Caco-2 (cell line): ENCODE measurements at regions not wholly inside any gene's neighbourhood (a gene's known extent, or its start where the extent isn't known, plus 50 kb on each side); places are given as distances from the start of the nearest gene placed in this dataset.
A peak's percentile ranks its signal among the peaks of the same experiment; 100 is the strongest.

Experiments used
- BruUV-seq: library from RNA; stranded (reverse); fragments of 400-500 nt; replicated peaks from 2 replicates; lab custom pipeline; 2021; lab: Mats Ljungman, UMichigan
- CTCF ChIA-PET: fragments of 300-600 bp; sonication (Branson Sonifier 250); formaldehyde crosslinking; loops from one replicate; lab custom pipeline; 2022; ENCODE audit warnings: antibody characterized with exemption; lab: Charles Lee
- POLR2A ChIA-PET: fragments of 300-600 bp; sonication (Branson Sonifier 250); formaldehyde crosslinking; loops from one replicate; lab custom pipeline; 2022; ENCODE audit warnings: antibody characterized with exemption; lab: Charles Lee
- DNase-seq, 2 experiments: peaks; one replicate each; pipeline versions ENCODE4 v3.0.0 to v3.0.0-alpha.2; 2020 to 2022
- H3K27me3 ChIP-seq: replicated peaks from 2 replicates; pipeline ENCODE4 v1.6.0; 2011; ENCODE audit warnings: low read length; ENCODE audit not compliant: control insufficient read depth, insufficient read depth
- H3K36me3 ChIP-seq: 2 replicates; pipeline ENCODE4 v1.5.1; 2011; ENCODE audit warnings: low read length; ENCODE audit not compliant: control insufficient read depth, insufficient read depth
- H3K4me1 ChIP-seq: fragments of 250-450 bp; sonication (Bioruptor Pico); 2 replicates; pipeline ENCODE4 v1.5.1; 2020; ENCODE audit warnings: mild to moderate bottlenecking
- H3K4me3 ChIP-seq: 2 replicates; pipeline ENCODE4 v1.5.1; 2011; ENCODE audit warnings: low read depth, mild to moderate bottlenecking, control low read depth, low read length
- H3K9me3 ChIP-seq: fragments of 250-450 bp; sonication (Bioruptor Pico); 2 replicates; pipeline ENCODE4 v1.5.1; 2020; ENCODE audit warnings: mild to moderate bottlenecking, moderate library complexity
- H3K27ac Mint-ChIP-seq: one replicate; pipeline ENCODE4 v1.8.0; 2022; ENCODE audit warnings: mixed read lengths; ENCODE audit not compliant: unreplicated experiment
- H3K27me3 Mint-ChIP-seq: one replicate; pipeline ENCODE4 v1.8.0; 2022; ENCODE audit warnings: mixed read lengths; ENCODE audit not compliant: insufficient read depth, unreplicated experiment
- H3K36me3 Mint-ChIP-seq: one replicate; pipeline ENCODE4 v1.8.0; 2022; ENCODE audit warnings: mild to moderate bottlenecking, mixed read lengths; ENCODE audit not compliant: insufficient read depth, unreplicated experiment
- H3K4me1 Mint-ChIP-seq: one replicate; pipeline ENCODE4 v1.8.0; 2022; ENCODE audit warnings: low read depth, mixed read lengths; ENCODE audit not compliant: unreplicated experiment
- H3K4me3 Mint-ChIP-seq: one replicate; pipeline ENCODE4 v1.8.0; 2022; ENCODE audit warnings: mild to moderate bottlenecking, moderate library complexity, mixed read lengths; ENCODE audit not compliant: unreplicated experiment
- H3K9me3 Mint-ChIP-seq: one replicate; pipeline ENCODE4 v1.8.0; 2022; ENCODE audit warnings: mixed read lengths; ENCODE audit not compliant: unreplicated experiment
- intact Hi-C: fragments of 100-400 bp; cut with micrococcal nuclease; formaldehyde crosslinking; loops from one replicate; pipeline ENCODE4 v1.10.0; 2022; ENCODE audit not compliant: unreplicated experiment
- TF ChIP-seq, protein P1 (sequence below), 2 experiments: fragments of 200-600 bp in 1 of 2; IDR thresholded peaks; 1 replicate in 1 of 2; 2 replicates in 1 of 2; pipeline versions ENCODE4 v1.5.1 to v1.8.0; 2011 to 2022; ENCODE audit warnings: antibody characterized with exemption in 1 of 2, control low read depth in 1 of 2, inconsistent platforms in 1 of 2, low read depth in 1 of 2, low read length in 1 of 2, mild to moderate bottlenecking in 1 of 2, moderate library complexity in 1 of 2; ENCODE audit not compliant: insufficient read depth in 1 of 2, severe bottlenecking in 1 of 2, unreplicated experiment in 1 of 2

DNA sequence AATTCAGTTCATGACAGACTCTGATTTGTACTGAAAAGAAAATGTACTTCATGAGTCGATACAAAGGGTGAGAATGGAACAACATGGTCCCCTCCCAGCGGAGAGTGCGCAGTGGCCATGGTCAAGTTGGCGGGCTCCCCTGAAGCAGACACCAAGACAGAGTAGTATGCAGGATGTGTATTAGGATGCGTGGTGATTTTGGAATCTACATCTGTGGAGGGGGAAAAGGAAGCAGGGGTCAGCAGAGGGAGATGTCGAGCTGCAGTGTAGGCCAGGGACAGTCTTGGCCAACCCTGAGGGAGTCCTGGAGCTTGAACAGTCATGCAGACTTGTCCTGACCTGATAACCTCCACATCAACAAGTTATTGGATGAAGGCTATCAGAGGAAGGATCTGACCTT is 481.0 kb downstream of the OMA1 start:
- intact Hi-C loops, result loop anchor here (10.0 kb wide), 1 partner anchor 99 kb away; no protein-coding TSS in a partner anchor
- ChIA-PET CTCF (interaction anchor here (0.5 kb wide), 1 partner anchor 481 kb away, joined by 4 read pairs; the partner anchor contains the start of gene OMA1), POLR2A (no interaction called here)
- Histone ChIP-seq H3K4me1 (no peaks in the 10 kb centered on the region), H3K4me3 (no peak overlapping the region), H3K9me3 (no peaks in the 10 kb centered on the region), H3K36me3 (no peaks in the 10 kb centered on the region), H3K27me3 (no peaks in the 10 kb centered on the region)
- Mint-ChIP-seq H3K27me3 (no peaks in the 10 kb centered on the region), H3K4me1 (no peaks in the 10 kb centered on the region), H3K36me3 (no peaks in the 10 kb centered on the region), H3K4me3 (no peak overlapping the region), H3K27ac (no peak overlapping the region), H3K9me3 (no peaks in the 10 kb centered on the region)
- TF ChIP-seq, protein P1, sequence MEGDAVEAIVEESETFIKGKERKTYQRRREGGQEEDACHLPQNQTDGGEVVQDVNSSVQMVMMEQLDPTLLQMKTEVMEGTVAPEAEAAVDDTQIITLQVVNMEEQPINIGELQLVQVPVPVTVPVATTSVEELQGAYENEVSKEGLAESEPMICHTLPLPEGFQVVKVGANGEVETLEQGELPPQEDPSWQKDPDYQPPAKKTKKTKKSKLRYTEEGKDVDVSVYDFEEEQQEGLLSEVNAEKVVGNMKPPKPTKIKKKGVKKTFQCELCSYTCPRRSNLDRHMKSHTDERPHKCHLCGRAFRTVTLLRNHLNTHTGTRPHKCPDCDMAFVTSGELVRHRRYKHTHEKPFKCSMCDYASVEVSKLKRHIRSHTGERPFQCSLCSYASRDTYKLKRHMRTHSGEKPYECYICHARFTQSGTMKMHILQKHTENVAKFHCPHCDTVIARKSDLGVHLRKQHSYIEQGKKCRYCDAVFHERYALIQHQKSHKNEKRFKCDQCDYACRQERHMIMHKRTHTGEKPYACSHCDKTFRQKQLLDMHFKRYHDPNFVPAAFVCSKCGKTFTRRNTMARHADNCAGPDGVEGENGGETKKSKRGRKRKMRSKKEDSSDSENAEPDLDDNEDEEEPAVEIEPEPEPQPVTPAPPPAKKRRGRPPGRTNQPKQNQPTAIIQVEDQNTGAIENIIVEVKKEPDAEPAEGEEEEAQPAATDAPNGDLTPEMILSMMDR (IDR thresholded peaks at IDR 0.05; ENCODE audit: insufficient read depth in 1 of 2, low read depth in 1 of 2, low read length in 1 of 2, severe bottlenecking in 1 of 2, unreplicated experiment in 1 of 2), result peak in 1 of 2 experiments; percentile 38
- peak in 1 of 2 experiments; percentile 3 for DNase-seq
- no TSS peak for BruUV-seq

DNA sequence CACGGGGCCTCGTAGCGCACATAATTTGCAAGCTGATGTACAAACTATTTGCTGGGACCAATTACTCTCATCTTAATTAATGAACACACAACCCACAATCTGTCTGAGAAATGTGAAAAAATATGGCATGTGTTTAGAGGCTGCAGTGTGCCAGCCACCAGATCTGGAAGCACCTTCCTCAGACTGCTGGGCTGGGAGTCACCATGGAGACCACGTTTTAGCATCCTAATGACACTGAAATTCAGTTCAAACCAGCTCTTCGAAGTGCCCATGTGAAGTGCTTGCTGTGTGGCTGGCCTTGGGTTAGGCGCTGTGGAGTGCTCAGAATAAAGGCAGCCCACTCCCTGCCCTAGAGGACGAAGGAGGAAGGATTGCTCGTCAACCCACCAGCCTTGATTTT is 482.4 kb downstream of the OMA1 start:
- no peaks in the 10 kb centered on the region for H3K27me3 Mint-ChIP-seq

DNA sequence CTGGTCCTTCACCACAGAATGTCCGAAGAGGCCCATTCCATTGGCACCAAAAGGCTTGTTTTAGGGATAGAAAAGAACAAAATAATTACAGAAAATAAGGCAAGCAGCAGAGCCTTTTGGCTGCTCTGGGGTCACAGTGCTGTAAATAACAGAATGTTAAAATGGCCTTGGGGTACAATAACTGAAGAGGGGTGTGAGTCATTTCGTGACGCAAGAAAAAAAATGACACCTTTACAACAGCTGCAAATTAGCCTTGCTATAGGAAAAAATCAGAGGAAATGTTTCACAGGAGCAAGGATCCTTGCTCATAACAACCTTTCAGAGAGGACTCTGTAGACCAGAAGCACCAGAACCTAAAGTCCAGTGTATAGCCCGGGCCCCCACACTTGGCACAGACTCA is 483.4 kb downstream of the OMA1 start:
- DNase-seq, result no peak
- Histone ChIP-seq H3K27me3 (no peaks in the 10 kb centered on the region), H3K4me3 (no peak overlapping the region), H3K4me1 (no peaks in the 10 kb centered on the region), H3K36me3 (no peaks in the 10 kb centered on the region), H3K9me3 (no peaks in the 10 kb centered on the region)
- Mint-ChIP-seq H3K27ac (no peak overlapping the region), H3K36me3 (no peaks in the 10 kb centered on the region), H3K4me1 (no peaks in the 10 kb centered on the region), H3K4me3 (no peak overlapping the region), H3K27me3 (no peaks in the 10 kb centered on the region), H3K9me3 (no peaks in the 10 kb centered on the region)
- POLR2A ChIA-PET, result no interaction called here
- TF ChIP-seq, protein P1 (IDR thresholded peaks at IDR 0.05; ENCODE audit: insufficient read depth in 1 of 2, low read depth in 1 of 2, low read length in 1 of 2, severe bottlenecking in 1 of 2, unreplicated experiment in 1 of 2), result no peak
- CTCF ChIA-PET, result no interaction called here
- intact Hi-C loops, result loop anchor here (10.0 kb wide), 1 partner anchor 102 kb away; no protein-coding TSS in a partner anchor
- BruUV-seq, result no TSS peak

More for the DNA sequence above, 482.4 kb downstream of the OMA1 start:
- ChIA-PET POLR2A (no interaction called here), CTCF (no interaction called here)
- Histone ChIP-seq H3K27me3 (no peaks in the 10 kb centered on the region), H3K36me3 (no peaks in the 10 kb centered on the region), H3K4me3 (no peak overlapping the region), H3K9me3 (no peaks in the 10 kb centered on the region), H3K4me1 (no peaks in the 10 kb centered on the region)
- intact Hi-C loops, result loop anchor here (10.0 kb wide), 1 partner anchor 101 kb away; no protein-coding TSS in a partner anchor
- no peak overlapping the region for H3K27ac Mint-ChIP-seq
- TF ChIP-seq, protein P1 (IDR thresholded peaks at IDR 0.05; ENCODE audit: insufficient read depth in 1 of 2, low read depth in 1 of 2, low read length in 1 of 2, severe bottlenecking in 1 of 2, unreplicated experiment in 1 of 2), result no peak
- no peaks in the 10 kb centered on the region for H3K4me1 Mint-ChIP-seq
- H3K4me3 Mint-ChIP-seq, result no peak overlapping the region
- no peak for DNase-seq
- H3K36me3 Mint-ChIP-seq, result no peaks in the 10 kb centered on the region
- H3K9me3 Mint-ChIP-seq, result no peaks in the 10 kb centered on the region
- BruUV-seq, result no TSS peak
